HG03196 (cell line): ENCODE measurements at regions not wholly inside any gene's neighbourhood (a gene's known extent, or its start where the extent isn't known, plus 50 kb on each side); places are given as distances from the start of the nearest gene placed in this dataset.

Source experiments
- ATAC-seq: cut with Tn5 transposase; IDR thresholded peaks from one replicate; pipeline ENCODE4 v1.9.1; 2021; ENCODE audit not compliant: unreplicated experiment

DNA sequence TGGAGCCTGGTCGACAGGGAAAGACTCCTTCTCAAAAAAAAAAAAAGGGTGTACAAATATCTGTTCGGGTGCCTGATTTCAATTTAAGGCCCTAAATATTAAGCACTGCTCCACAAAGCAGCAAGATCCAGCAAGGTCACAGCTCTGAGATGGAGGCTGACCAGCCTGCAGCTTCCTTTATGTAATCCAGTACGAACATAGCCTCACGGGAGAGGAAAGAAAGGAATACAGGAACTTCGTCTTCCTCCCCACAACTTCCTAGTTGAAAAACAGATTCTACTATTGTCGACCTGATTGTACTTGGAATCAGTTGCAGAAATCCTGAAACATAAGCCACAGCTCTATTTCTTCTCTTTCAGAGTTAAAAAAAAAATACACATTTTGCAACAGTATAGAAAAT is 53.5 kb upstream of the TBC1D9 start:
- no peak for ATAC-seq

DNA sequence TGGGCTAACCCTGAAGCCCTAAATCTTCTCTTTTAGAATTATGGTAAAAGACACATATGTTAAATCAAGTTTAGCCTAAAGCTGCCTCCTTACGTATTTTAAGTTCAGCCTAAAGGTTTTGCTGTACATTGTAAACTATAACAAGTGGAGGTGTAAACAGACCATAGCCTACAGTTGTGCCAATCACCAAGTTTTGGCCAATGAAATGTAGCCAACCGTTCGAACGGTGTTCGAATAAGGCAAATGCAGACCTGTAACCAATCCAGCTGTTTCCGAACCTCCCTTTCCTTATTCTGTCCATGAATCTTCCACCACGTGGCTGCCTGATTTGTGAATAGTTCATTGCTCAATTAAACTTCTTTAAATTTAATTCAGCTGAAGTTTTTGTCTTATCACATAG is 52.1 kb upstream of the TBC1D9 start:
- ATAC-seq: no peak

DNA sequence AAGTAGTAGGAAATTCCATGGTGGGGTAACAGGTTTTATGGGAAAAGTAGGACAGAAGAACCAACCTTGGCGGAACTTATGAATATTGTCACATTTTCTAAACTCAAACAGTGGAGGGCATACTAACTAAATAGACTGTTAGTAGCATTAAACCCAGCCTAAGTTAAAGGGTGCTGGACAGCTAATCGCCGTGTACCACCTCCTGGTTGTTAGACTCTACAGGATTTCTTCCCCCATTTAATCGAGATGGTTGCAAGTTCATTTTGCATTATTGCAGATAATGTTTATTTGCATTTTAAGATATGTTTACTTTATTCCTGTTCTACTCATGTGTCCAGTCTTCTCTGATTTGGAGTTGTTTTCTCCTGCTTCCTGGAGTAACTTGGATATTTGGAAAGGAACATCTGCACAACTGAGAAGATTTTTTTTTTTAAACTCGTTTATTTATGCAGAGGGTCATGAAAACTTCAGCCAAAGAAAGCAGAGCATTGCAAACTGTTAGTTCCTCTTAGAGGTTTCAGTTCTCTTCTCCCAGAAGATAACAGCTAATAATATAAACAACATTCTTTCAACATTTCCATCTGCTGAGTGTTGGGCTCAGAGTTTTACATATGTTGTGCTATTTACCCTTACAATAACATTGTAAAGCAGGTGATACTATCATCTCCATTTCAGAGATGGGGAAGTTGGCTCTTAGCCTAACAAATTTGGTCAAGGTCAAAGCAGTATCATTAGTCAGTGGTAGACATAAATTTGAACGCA is 51.5 kb upstream of the TBC1D9 start:
- ATAC-seq: peak; percentile 75

DNA sequence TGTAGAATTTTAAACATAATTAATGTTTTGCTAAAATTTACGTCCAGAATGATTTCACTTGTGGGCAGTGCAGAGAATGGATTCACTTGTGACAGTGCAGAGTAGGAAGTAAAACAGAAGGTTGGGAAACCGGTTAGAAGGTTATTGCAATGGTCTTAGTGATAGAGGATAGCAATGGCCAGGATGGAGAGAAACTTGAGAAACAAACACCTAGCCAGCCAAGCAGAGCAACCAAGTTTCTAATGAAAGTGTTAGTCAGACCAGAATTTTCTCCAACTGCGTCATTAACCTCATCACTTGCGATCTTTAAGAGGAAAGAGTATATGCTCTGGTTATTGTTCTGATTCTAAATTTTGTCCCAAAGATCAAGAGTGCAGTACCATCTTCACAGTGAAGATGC is 50.0 kb upstream of the TBC1D9 start:
- ATAC-seq: peak; percentile 75
